DMS 273 treated with DMSO at 0.1 percent for 48 hours (cell line): ENCODE measurements at regions not wholly inside any gene's neighbourhood (a gene's known extent, or its start where the extent isn't known, plus 50 kb on each side); places are given as distances from the start of the nearest gene placed in this dataset.
"Not testable (repeated sequence)": the region's sequence is repeated elsewhere in the genome, so short reads cannot be mapped to it uniquely, and the experiment has no call there.

Experiments used
- DNase-seq: peaks from one replicate; lab custom pipeline; 2025; lab: John Stamatoyannopoulos, UW

DNA sequence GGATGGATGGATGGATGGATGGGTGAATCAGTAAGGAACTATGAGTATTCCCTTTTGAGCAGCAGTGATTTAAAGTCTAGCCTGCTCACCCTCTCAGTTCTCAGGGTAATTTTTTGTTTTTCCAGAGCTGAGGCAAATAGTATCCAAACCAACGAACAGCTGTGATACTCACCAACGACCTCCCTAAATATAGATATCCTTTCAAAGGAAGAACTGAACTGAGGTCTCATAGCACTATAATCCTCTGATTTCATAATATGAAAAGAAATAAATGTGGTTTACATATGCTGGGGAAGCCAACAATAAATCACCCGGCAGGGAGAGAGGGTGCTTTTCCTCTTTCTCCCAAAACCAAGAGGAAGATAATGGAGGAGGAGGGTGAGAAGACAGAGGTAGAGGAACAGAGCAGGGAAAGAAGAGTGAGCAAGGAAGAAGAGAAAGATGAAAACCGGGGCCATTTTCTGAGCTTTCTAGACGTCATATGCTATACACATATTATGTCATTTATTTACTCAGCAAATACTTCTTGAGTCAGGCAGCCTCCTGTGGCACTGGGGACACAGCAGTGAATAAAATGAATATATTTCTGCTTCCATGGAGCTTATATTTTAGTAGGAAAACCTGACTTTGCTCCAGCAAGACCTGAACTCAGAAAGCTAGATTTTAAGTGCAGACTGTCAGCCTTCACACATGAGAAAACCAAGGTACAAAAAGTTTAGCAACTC, 710.7 kb upstream of the TBX3 start:
- no peak for DNase-seq

DNA sequence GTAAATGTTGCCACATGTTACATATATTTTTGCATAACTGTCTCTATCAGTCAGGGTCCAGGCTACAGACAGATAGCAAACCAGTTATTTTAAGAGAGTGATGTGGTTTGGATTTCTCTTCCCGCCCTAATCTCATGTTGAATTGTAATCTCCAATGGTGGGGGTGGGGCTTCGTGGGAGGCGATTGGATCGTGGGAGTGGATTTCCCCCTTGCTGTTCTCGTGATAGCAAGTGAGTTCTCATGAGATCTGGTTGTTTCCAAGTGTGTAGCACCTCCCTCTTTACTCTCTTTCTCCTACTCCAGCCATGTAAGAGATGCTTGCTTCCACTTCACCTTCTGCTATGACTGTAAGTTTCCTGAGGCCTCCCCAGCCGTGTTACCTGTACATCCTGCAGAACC, 704.2 kb upstream of the TBX3 start:
- no peak for DNase-seq

DNA sequence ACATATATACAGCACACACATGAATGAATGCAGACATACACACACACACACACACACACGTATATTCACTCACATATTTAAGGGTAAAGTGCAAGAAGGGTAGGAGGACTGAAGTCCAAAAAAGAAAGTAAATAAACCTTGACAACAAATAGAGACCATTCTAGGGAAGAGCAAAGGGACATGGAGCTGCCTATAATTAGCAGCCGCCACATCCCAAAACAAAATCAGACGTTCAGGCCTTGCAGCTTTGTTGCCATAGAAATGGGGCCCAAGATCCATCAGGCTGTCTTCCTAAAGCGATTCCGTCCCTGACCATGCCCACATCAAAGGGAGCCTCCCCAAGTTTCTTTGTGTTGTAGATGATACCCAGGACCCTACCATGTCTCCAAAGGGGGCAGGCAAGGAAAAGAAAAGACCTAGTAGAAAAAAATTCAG, 703.5 kb upstream of the TBX3 start:
- DNase-seq: no peak

DNA sequence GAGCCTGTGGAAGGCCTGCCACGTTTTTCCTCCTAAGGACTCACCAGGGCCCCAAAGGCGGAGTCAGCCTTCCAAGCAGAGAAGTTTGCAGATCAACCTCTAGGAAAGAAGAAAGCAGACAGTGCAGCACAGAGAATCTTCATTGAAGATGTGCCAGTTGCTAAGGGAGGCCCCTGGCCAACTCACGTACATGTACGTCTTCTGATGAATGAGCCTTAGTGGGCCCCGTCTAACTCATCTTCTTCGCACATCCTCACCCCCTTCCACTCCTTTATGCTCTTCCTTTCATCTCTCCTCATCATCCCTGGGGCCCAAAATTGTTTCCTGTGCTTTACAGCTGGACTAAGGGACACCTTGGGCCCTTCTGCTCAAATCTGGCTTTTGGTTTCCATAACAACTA, 703.0 kb upstream of the TBX3 start:
- DNase-seq: no peak

GRCh38 chr12:115385141-115385540, 701.2 kb upstream of the TBX3 start:
- DNase-seq: no peak

DNA sequence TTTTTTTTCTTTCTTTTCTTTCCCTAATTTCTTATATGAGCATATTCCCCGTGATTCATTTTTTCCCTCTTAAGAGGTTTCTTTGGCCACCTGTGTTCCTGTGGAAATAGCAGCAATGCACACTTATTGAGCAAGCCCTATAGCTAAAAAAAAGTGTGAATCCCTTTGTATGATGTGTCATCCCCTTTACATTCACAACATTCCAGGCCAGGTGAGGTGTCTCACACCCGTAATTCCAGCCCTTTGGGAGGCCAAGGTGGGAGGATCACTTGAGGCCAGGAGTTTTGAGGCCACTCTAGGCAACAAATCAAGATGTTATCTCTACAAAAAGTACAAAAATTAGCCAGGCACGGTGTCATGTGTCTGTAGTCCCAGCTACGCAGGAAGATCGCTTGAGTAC, 700.4 kb upstream of the TBX3 start:
- DNase-seq: no peak

DNA sequence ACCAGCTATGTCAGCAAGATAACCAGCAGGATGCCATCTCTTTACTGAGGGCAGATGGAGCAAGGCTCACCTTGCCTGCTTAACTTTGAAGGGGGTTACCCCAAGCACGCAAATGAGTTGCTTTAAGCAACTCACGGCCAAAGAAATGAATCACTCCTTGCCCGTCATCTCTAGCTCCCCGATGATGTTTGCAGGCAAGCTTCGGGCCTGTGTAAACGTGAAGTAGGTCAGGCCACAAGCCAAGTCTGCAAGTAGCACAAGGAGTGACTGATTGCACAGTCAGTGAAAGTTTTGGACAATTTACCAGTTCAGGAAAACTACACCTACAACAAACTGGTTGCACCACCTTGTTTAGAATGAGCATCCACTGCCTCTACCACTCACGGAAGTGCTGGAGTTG, 699.7 kb upstream of the TBX3 start:
- DNase-seq: no peak

- DNase-seq: no peak
These were observed 698.7 kb upstream of the TBX3 start for GRCh38 chr12:115382681-115383080.

- DNase-seq: no peak
These were observed 696.7 kb upstream of the TBX3 start for GRCh38 chr12:115380546-115381120.

GRCh38 chr12:115378291-115378690, 694.3 kb upstream of the TBX3 start:
- no peak for DNase-seq

GRCh38 chr12:115377779-115378178, 693.8 kb upstream of the TBX3 start:
- no peak for DNase-seq

DNA sequence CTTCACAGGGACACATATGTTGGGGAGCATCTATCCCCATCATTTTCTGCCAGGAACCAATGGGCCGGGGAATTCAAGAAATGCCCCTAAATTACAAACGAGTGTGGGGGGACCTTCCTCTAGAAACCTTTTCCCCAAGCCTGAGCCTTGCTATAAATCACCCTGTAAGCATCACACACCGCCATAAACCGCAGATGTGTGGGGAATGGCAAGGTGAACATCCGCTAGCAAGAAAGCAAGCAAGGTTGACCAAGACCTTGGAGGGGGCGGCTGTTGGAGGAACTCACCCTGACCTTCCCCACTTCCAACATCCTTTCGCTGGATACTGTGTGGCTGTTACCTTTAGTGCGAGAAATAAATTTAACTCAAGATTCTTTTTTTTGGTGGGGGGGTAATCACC, 693.3 kb upstream of the TBX3 start:
- no peak for DNase-seq

GRCh38 chr12:115375186-115375991, 691.4 kb upstream of the TBX3 start:
- no peak for DNase-seq

GRCh38 chr12:115374480-115375185, 690.7 kb upstream of the TBX3 start:
- no peak for DNase-seq

GRCh38 chr12:115371711-115372110, 687.7 kb upstream of the TBX3 start:
- no peak for DNase-seq

DNA sequence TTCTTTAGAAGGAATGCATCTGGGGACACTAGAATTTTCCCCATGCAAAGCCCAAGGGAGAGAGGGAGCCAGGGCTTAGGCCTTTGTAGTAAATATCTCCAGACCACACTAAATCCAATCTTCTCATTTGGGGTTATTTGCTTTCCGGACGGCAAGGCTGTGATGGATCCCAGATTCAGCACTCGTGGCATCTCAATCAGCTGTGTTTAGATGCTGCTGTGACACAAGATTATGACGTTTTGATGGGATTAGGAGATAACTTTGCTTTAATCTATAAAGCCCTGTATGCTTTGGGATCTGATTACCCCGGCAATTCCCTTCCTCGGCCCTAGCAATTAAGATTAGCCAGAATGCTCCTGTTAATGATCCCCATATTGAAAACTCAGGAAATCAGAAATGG, 686.7 kb upstream of the TBX3 start:
- DNase-seq: no peak

GRCh38 chr12:115370207-115370606, 686.2 kb upstream of the TBX3 start:
- no peak for DNase-seq

GRCh38 chr12:115366277-115366676, 682.3 kb upstream of the TBX3 start:
- not testable (repeated sequence) for DNase-seq

- not testable (repeated sequence) for DNase-seq
These were observed 681.8 kb upstream of the TBX3 start for GRCh38 chr12:115365765-115366164.

DNA sequence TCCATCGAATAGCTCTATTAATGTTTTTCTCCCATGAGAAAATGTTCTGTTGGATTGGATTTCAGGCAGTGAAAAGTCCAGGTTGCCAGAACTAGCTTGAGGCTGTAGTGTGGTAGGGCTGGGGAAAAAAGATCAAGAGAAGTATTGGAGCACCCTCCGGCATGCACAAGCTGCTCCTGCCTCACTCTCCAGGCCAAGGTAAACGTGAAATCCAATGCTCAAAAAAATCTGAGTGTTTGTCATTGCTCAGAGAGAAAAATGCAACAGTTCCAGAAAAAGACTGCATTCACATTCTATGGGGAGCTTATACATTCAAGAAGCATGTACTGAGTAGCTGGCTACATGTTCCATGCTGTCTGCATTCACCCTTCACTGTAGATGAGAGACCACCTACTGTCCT, 680.9 kb upstream of the TBX3 start:
- no peak for DNase-seq

DNA sequence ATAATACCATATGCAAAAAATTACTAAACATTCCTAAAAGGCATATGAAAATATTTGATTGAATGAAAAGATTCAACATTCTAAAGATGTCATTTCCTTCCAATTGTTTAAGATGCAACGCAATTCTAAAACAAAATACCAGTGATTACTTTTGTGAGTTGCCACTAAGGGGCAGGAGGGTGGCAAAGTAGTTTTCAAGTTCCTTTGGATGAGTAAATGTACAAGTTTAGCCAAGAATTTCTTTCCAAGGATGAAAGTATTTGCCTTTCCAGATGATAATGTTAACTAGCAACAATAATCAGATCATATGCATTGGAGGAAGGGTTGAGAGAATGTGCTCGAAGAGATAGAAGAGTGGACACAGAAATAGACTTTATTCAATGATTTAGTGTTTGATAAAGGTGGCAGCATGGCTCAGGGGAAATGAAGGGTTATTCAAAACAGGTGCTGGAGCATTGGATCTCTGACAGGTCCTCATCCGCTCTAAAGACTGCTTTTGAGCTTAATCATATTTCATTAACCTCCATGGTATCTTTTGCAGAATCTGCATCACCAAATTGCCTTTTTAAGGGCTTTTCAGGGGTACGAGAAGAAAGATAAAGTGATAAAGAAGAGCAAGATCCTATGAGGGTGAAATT, 678.5 kb upstream of the TBX3 start:
- DNase-seq: no peak

GRCh38 chr12:115357681-115358080, 673.7 kb upstream of the TBX3 start:
- DNase-seq: no peak
